Aorta (tissue), 5 donors: ENCODE measurements at regions not wholly inside any gene's neighbourhood (a gene's known extent, or its start where the extent isn't known, plus 50 kb on each side); places are given as distances from the start of the nearest gene placed in this dataset.

Source experiments
- ATAC-seq: fragments of 200-7000 bp; cut with Tn5 transposase; one replicate; pipeline ENCODE4 v1.9.1; 2022; ENCODE audit warnings: moderate library complexity; ENCODE audit not compliant: low FRiP score
- DNase-seq, 2 donors: peaks; one replicate each; pipeline ENCODE4 v3.0.0-alpha.2; 2020
- H3K27ac ChIP-seq, 2 donors: one replicate each; pipeline ENCODE4 v1.5.1; 2013; ENCODE audit warnings: low read length in 2 of 2, mild to moderate bottlenecking in 2 of 2, moderate library complexity in 2 of 2, control low read depth in 1 of 2, inconsistent platforms in 1 of 2, low read depth in 1 of 2
- H3K27me3 ChIP-seq, 2 donors: one replicate each; pipeline ENCODE4 v1.6.1; 2013; ENCODE audit warnings: control low read depth in 1 of 2, low read length in 1 of 2, mild to moderate bottlenecking in 1 of 2, moderate library complexity in 1 of 2; ENCODE audit not compliant: insufficient read depth in 2 of 2, control insufficient read depth in 1 of 2
- H3K36me3 ChIP-seq, 2 donors: one replicate each; pipeline ENCODE4 v1.6.1; 2013; ENCODE audit warnings: control low read depth in 1 of 2, low read length in 1 of 2, mild to moderate bottlenecking in 1 of 2; ENCODE audit not compliant: insufficient read depth in 2 of 2, control insufficient read depth in 1 of 2
- H3K4me1 ChIP-seq, 2 donors: one replicate each; pipeline ENCODE4 v1.6.1; 2013; ENCODE audit warnings: low read length in 2 of 2, control low read depth in 1 of 2, mild to moderate bottlenecking in 1 of 2, moderate library complexity in 1 of 2; ENCODE audit not compliant: insufficient read depth in 2 of 2, control insufficient read depth in 1 of 2
- H3K4me3 ChIP-seq, 2 donors: one replicate each; pipeline ENCODE4 v1.5.1; 2013; ENCODE audit warnings: low read length in 2 of 2, control low read depth in 1 of 2, mild to moderate bottlenecking in 1 of 2
- H3K9me3 ChIP-seq: one replicate; pipeline ENCODE4 v1.6.1; 2013; ENCODE audit warnings: mild to moderate bottlenecking, low read length; ENCODE audit not compliant: control insufficient read depth
- WGBS, 2 donors: extraction: QIAGEN DNeasy Blood & Tissue Kit; methylation state at CpG; one replicate each; pipeline ENCODE4 v1.1.7; 2013; 5-methylcytosine and 5-hydroxymethylcytosine counted together
- intact Hi-C, 2 donors: fragments of 100-400 bp; cut with DNase I; formaldehyde crosslinking; loops; one replicate each; pipeline versions ENCODE4 v1.14.2 to v1.15.0; 2022
- donor health status: healthy with polysubstance abuse.
- donor health status: Bipolar disorder and iron deficiency.
- donor health status: DM: no; HTN: no; CAD: no.
- donor health status: DM: no; HTN: no; CAD: no.
- donor health status: DM: yes; HTN: yes; CAD: no.

- peaks cover 0 to 1% of the 10 kb centered on the region in 2 donors for H3K4me1 ChIP-seq
- H3K4me3 ChIP-seq: no peak overlapping the region
- WGBS, 2 donors: 91% methylated on average over 9 of the region's 9 CpGs
- no peaks in the 10 kb centered on the region for H3K27me3 ChIP-seq
- H3K9me3 ChIP-seq: no peaks in the 10 kb centered on the region
- intact Hi-C loops: loop anchor here in 1 of 2 donors (10.0 kb wide), 1 partner anchor 186 kb away; no protein-coding TSS in a partner anchor
- H3K27ac ChIP-seq: no peak overlapping the region
- ATAC-seq: no peak
- H3K36me3 ChIP-seq: no peaks in the 10 kb centered on the region
- DNase-seq: no peak
These were observed 118.6 kb downstream of the EDN1 start for GRCh38 chr6:12408752-12409151.

- H3K27me3 ChIP-seq: no peaks in the 10 kb centered on the region
- no peaks in the 10 kb centered on the region for H3K9me3 ChIP-seq
- intact Hi-C loops: no loop called here
- DNase-seq: no peak
- ATAC-seq: no peak
- H3K4me3 ChIP-seq: no peak overlapping the region
- H3K27ac ChIP-seq: no peak overlapping the region
- no peaks in the 10 kb centered on the region for H3K36me3 ChIP-seq
- 85 to 95% methylated on average over 4 of the region's 4 CpGs for WGBS, 2 donors
- no peaks in the 10 kb centered on the region for H3K4me1 ChIP-seq
These were observed 120.8 kb downstream of the EDN1 start for GRCh38 chr6:12410946-12411345.

- ATAC-seq (no peak), DNase-seq (no peak)
- H3K4me3 ChIP-seq: no peak overlapping the region
- intact Hi-C loops: no loop called here
- H3K27ac ChIP-seq: no peak overlapping the region
- 99% methylated on average over 4 of the region's 4 CpGs for WGBS, 2 donors
- no peaks in the 10 kb centered on the region for H3K4me1 ChIP-seq
- no peaks in the 10 kb centered on the region for H3K9me3 ChIP-seq
- H3K27me3 ChIP-seq: no peaks in the 10 kb centered on the region
- no peaks in the 10 kb centered on the region for H3K36me3 ChIP-seq
These were observed 124.0 kb downstream of the EDN1 start for GRCh38 chr6:12414096-12414675.

- 13 to 16% methylated on average over 2 of the region's 2 CpGs for WGBS, 2 donors
- Histone ChIP-seq H3K9me3 (no peaks in the 10 kb centered on the region), H3K36me3 (no peaks in the 10 kb centered on the region), H3K27ac (no peak overlapping the region), H3K4me1 (no peaks in the 10 kb centered on the region), H3K4me3 (no peak overlapping the region), H3K27me3 (no peaks in the 10 kb centered on the region)
- no peak for DNase-seq
- ATAC-seq: no peak
- intact Hi-C loops: no loop called here
These were observed 125.9 kb downstream of the EDN1 start for GRCh38 chr6:12415980-12416598.

- Histone ChIP-seq H3K27ac (no peak overlapping the region), H3K9me3 (no peaks in the 10 kb centered on the region), H3K4me1 (no peaks in the 10 kb centered on the region), H3K36me3 (no peaks in the 10 kb centered on the region), H3K4me3 (no peak overlapping the region), H3K27me3 (no peaks in the 10 kb centered on the region)
- intact Hi-C loops: no loop called here
- 95 to 98% methylated on average over 1 of the region's 1 CpG for WGBS, 2 donors
- DNase-seq (no peak), ATAC-seq (no peak)
These were observed 127.0 kb downstream of the EDN1 start for GRCh38 chr6:12417191-12417590.

GRCh38 chr6:12418946-12419345 lies 128.8 kb downstream of the EDN1 start:
- H3K27me3 ChIP-seq: no peaks in the 10 kb centered on the region
- no peaks in the 10 kb centered on the region for H3K36me3 ChIP-seq
- no peaks in the 10 kb centered on the region for H3K9me3 ChIP-seq
- no peak overlapping the region for H3K4me3 ChIP-seq
- WGBS, 2 donors: 98% methylated on average over 2 of the region's 2 CpGs
- no peak for DNase-seq
- intact Hi-C loops: no loop called here
- ATAC-seq: no peak
- no peak overlapping the region for H3K27ac ChIP-seq
- H3K4me1 ChIP-seq: peaks cover 2 to 4% of the 10 kb centered on the region in 2 donors

- WGBS, 2 donors: 38 to 41% methylated on average over 3 of the region's 3 CpGs
- no peaks in the 10 kb centered on the region for H3K27me3 ChIP-seq
- intact Hi-C loops: loop anchor here in 1 of 2 donors (5.0 kb wide), 1 partner anchor 72 kb away; no protein-coding TSS in a partner anchor
- H3K27ac ChIP-seq: no peak overlapping the region
- no peaks in the 10 kb centered on the region for H3K36me3 ChIP-seq
- no peak for DNase-seq
- no peak for ATAC-seq
- no peak overlapping the region for H3K4me3 ChIP-seq
- no peaks in the 10 kb centered on the region for H3K9me3 ChIP-seq
- peaks cover 2 to 4% of the 10 kb centered on the region in 2 donors for H3K4me1 ChIP-seq
These were observed 129.6 kb downstream of the EDN1 start for GRCh38 chr6:12419631-12420272.

- 91 to 97% methylated on average over 5 of the region's 5 CpGs for WGBS, 2 donors
- DNase-seq (no peak), ATAC-seq (no peak)
- Histone ChIP-seq H3K36me3 (no peaks in the 10 kb centered on the region), H3K4me3 (no peak overlapping the region), H3K9me3 (no peaks in the 10 kb centered on the region), H3K4me1 (peaks cover 2 to 4% of the 10 kb centered on the region in 2 donors), H3K27ac (no peak overlapping the region), H3K27me3 (no peaks in the 10 kb centered on the region)
- intact Hi-C loops: loop anchor here in 1 of 2 donors (5.0 kb wide), 1 partner anchor 73 kb away; no protein-coding TSS in a partner anchor
These were observed 130.5 kb downstream of the EDN1 start for GRCh38 chr6:12420626-12421025.

GRCh38 chr6:12421596-12421995 lies 131.4 kb downstream of the EDN1 start:
- Histone ChIP-seq H3K36me3 (no peaks in the 10 kb centered on the region), H3K4me3 (no peak overlapping the region), H3K4me1 (peaks cover 4 to 8% of the 10 kb centered on the region in 2 donors), H3K27me3 (no peaks in the 10 kb centered on the region), H3K27ac (peak overlapping the region in 1 of 2 donors; percentile 52), H3K9me3 (no peaks in the 10 kb centered on the region)
- 97 to 100% methylated on average over 1 of the region's 1 CpG for WGBS, 2 donors
- ATAC-seq (no peak), DNase-seq (no peak)
- intact Hi-C loops: loop anchor here in 1 of 2 donors (5.0 kb wide), 1 partner anchor 74 kb away; no protein-coding TSS in a partner anchor
